ENCODE measurements at regions not wholly inside any gene's neighbourhood (a gene's known extent, or its start where the extent isn't known, plus 50 kb on each side); places are given as distances from the start of the nearest gene placed in this dataset.

DNA sequence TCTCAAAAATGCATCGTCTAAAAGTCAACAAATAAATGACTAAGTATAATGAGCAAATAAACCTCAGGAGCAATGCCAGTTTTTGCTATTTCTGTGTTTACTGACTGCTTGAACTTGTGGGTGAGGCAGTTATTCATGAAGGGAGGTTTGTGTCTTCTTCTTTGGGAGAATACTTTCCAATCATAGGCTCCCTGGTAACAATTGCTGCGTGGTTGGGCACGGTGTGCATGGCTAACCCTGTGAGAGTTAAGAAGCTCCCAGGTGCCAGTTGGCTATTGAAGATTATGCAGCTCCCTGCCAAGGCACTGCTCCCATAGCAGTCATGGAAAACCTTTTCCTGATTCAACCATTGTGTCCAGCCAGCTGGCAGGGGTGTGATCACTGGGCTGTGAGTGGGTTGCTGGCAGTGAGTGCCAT, 775.9 kb upstream of the GOT2 start:
- no peak overlapping the region for H3K4me3 ChIP-seq
- H3K27me3 ChIP-seq = no peaks in the 10 kb centered on the region
- no peak for DNase-seq (ENCODE audit: low read depth in 1 of 2, low spot score in 1 of 2)
- TF ChIP-seq, protein P1, sequence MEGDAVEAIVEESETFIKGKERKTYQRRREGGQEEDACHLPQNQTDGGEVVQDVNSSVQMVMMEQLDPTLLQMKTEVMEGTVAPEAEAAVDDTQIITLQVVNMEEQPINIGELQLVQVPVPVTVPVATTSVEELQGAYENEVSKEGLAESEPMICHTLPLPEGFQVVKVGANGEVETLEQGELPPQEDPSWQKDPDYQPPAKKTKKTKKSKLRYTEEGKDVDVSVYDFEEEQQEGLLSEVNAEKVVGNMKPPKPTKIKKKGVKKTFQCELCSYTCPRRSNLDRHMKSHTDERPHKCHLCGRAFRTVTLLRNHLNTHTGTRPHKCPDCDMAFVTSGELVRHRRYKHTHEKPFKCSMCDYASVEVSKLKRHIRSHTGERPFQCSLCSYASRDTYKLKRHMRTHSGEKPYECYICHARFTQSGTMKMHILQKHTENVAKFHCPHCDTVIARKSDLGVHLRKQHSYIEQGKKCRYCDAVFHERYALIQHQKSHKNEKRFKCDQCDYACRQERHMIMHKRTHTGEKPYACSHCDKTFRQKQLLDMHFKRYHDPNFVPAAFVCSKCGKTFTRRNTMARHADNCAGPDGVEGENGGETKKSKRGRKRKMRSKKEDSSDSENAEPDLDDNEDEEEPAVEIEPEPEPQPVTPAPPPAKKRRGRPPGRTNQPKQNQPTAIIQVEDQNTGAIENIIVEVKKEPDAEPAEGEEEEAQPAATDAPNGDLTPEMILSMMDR (IDR thresholded peaks at IDR 0.05; ENCODE audit: low read depth, low read length) = no peak
- no peaks in the 10 kb centered on the region for H3K9me3 ChIP-seq (ENCODE audit: low read depth)
- no peak overlapping the region for H3K27ac ChIP-seq
- H3K36me3 ChIP-seq = no peaks in the 10 kb centered on the region
- H3K4me1 ChIP-seq (ENCODE audit: low read depth) = no peaks in the 10 kb centered on the region

DNA sequence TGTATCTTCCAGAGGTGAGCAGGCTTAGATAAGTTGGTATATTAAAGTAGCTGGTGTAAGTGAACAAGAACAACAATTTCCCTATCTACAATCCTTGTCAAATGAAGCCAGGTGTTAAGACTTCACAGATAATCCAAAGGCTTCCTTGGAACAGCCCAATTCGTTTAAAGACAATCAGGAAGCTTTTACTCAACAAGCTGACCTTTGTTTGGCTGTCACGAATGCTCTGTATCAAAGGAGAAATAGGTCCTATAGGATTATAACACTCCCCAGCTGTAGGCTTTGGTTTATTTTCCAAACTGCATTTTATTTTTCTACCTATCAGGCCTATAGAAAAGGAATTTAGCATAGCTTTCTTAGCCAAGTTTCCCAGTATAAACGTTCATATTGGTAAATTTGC, 766.5 kb upstream of the GOT2 start:
- Histone ChIP-seq H3K4me3 (no peak overlapping the region), H3K27ac (no peak overlapping the region), H3K27me3 (no peaks in the 10 kb centered on the region), H3K9me3 (ENCODE audit: low read depth) (no peaks in the 10 kb centered on the region), H3K36me3 (no peaks in the 10 kb centered on the region), H3K4me1 (ENCODE audit: low read depth) (peaks cover 7% of the 10 kb centered on the region)
- TF ChIP-seq, protein P1 (IDR thresholded peaks at IDR 0.05; ENCODE audit: low read depth, low read length) = no peak
- no peak for DNase-seq (ENCODE audit: low read depth in 1 of 2, low spot score in 1 of 2)

DNA sequence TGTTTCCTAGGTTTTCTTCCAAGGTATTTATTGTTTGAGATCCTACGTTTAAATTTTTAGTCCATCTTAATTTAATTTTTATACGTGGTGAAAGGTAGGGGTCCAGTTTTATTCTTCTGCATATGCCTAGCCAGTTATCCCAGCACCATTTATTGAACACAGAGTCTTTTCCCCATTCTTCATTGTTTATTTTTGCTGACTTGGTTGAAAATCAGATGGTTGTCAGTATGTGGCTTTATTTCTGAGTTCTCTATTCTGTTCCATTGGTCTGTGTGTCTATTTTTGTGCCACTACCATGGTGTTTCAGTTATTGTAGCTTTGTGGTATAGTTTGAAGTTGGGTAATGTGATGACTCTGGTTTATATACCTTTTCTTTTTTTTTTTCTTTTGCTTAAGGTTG, 753.0 kb upstream of the GOT2 start:
- Histone ChIP-seq H3K27me3 (no peaks in the 10 kb centered on the region), H3K36me3 (no peaks in the 10 kb centered on the region), H3K4me3 (no peak overlapping the region), H3K27ac (no peak overlapping the region), H3K4me1 (ENCODE audit: low read depth) (no peaks in the 10 kb centered on the region), H3K9me3 (ENCODE audit: low read depth) (no peaks in the 10 kb centered on the region)
- TF ChIP-seq, protein P1 (IDR thresholded peaks at IDR 0.05; ENCODE audit: low read depth, low read length) = no peak
- DNase-seq (ENCODE audit: low read depth in 1 of 2, low spot score in 1 of 2) = no peak

DNA sequence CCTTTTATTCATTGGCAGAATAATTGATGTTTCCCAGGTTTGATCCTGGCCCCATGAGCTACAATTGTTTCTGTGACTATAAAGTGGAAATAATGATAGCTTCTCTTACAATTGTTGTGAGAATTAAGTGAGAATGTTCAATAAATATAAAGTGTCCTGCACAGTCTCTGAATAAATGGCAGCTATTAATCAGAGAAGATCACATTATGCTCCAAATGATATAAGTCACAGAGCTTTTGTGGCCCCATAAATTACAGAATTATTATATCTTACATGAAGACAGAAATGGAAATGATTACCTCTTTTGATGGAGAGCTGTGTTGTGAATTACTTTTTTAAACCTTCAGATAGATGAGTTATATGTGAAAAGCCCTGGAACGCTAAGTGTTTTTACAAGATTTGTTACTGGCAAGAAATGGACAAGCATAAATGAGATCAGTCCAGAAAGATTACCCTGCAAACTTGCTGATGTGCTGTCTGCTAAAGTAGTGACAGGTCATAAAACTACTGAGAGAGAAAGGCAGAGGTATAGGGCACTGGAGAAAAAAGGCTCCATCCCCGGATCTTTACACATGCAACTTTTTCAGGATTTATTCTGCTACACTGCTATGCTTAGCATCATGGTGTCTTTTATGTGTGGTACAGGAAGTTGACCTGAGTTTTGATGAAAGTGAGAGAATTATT, 750.9 kb upstream of the GOT2 start:
- H3K9me3 ChIP-seq (ENCODE audit: low read depth) = no peaks in the 10 kb centered on the region
- no peak overlapping the region for H3K4me3 ChIP-seq
- TF ChIP-seq, protein P1 (IDR thresholded peaks at IDR 0.05; ENCODE audit: low read depth, low read length) = no peak
- H3K4me1 ChIP-seq (ENCODE audit: low read depth) = no peaks in the 10 kb centered on the region
- no peaks in the 10 kb centered on the region for H3K27me3 ChIP-seq
- no peak for DNase-seq (ENCODE audit: low read depth in 1 of 2, low spot score in 1 of 2)
- H3K36me3 ChIP-seq = no peaks in the 10 kb centered on the region
- no peak overlapping the region for H3K27ac ChIP-seq

DNA sequence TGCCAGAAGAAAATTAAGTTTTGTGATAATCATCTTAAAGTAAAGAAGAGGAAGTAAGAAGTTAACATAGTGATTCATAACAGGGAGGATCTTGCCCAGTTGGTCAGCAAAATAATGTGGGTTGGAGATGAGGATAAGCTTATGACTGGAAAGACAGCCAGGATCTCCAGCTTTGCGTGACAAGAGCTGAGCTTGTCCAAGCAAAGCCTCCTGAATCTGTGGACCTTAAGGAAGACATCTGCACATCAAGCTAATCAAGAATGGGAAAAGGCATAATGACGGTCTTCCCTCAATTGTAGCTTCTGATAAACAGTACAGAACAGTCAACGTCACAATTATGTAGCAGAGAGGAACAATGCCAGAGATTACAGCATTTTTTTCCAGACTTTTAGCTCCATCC, 744.7 kb upstream of the GOT2 start:
- Histone ChIP-seq H3K27me3 (no peaks in the 10 kb centered on the region), H3K4me3 (no peak overlapping the region), H3K9me3 (ENCODE audit: low read depth) (no peaks in the 10 kb centered on the region), H3K27ac (no peak overlapping the region), H3K36me3 (no peaks in the 10 kb centered on the region), H3K4me1 (ENCODE audit: low read depth) (no peaks in the 10 kb centered on the region)
- no peak for DNase-seq (ENCODE audit: low read depth in 1 of 2, low spot score in 1 of 2)
- TF ChIP-seq, protein P1 (IDR thresholded peaks at IDR 0.05; ENCODE audit: low read depth, low read length) = no peak

Data from cardiac muscle cell (in vitro differentiated cells and primary cell).